GM12801 (cell line): ENCODE measurements at regions not wholly inside any gene's neighbourhood (a gene's known extent, or its start where the extent isn't known, plus 50 kb on each side); places are given as distances from the start of the nearest gene placed in this dataset.

Source experiments
- TF ChIP-seq, protein P1 (sequence below): IDR thresholded peaks from one replicate; pipeline ENCODE4 v1.5.1; 2011; ENCODE audit warnings: control low read depth; ENCODE audit not compliant: insufficient read length; ENCODE audit errors: extremely low read depth

DNA sequence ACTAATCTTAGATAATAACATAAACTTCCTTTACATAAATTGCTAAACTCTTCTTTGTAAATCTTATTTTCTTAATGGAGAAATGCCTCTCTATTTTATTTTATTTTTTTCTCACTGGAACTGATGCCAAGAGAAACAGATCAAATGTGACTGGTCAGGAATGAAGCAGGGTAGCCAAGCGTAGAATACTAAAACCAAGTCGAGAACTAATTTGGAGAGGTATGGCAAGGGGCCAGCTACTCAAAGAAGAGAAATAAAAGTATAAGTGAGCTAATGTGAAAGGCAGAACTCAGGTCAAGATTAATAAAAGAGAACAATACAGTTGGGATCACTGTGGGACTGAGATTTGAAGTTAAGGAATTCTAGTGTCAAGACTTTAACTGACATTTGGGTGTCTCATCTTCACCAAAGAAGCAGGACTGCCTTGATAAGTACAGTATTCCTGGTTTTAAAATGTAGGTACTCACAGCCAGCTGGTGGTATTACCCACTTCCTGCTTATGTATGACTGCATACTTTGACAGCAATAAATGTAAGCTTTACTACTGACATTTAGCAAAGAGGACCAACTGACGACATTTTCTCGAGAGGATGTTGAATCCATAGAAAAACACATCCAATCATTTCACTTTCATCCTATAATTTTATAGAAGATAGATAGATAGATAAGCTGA is 1192.2 kb downstream of the EFNB2 start:
- TF ChIP-seq, protein P1, sequence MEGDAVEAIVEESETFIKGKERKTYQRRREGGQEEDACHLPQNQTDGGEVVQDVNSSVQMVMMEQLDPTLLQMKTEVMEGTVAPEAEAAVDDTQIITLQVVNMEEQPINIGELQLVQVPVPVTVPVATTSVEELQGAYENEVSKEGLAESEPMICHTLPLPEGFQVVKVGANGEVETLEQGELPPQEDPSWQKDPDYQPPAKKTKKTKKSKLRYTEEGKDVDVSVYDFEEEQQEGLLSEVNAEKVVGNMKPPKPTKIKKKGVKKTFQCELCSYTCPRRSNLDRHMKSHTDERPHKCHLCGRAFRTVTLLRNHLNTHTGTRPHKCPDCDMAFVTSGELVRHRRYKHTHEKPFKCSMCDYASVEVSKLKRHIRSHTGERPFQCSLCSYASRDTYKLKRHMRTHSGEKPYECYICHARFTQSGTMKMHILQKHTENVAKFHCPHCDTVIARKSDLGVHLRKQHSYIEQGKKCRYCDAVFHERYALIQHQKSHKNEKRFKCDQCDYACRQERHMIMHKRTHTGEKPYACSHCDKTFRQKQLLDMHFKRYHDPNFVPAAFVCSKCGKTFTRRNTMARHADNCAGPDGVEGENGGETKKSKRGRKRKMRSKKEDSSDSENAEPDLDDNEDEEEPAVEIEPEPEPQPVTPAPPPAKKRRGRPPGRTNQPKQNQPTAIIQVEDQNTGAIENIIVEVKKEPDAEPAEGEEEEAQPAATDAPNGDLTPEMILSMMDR = no peak

GRCh38 chr13:105342281-105342820 is 1193.1 kb downstream of the EFNB2 start:
- TF ChIP-seq, protein P1 = no peak

DNA sequence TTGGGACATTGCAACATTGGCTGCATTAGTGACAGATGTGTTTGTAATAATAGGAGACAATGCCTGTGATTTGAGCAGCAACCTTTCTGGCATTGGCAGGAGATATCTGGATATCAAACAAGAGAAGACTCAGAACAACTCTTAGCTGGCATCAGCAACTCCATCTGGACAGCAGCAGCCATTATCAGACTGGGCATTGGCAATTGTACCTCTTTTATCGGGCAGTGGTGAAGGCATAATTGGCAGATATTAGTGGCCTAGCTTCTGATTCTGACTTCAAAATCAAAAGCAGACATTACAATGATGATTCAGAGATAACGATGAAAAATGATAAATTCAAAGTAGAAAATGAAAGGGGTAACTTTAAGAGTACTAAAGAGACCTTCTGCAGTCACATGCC is 1193.7 kb downstream of the EFNB2 start:
- TF ChIP-seq, protein P1 = no peak

DNA sequence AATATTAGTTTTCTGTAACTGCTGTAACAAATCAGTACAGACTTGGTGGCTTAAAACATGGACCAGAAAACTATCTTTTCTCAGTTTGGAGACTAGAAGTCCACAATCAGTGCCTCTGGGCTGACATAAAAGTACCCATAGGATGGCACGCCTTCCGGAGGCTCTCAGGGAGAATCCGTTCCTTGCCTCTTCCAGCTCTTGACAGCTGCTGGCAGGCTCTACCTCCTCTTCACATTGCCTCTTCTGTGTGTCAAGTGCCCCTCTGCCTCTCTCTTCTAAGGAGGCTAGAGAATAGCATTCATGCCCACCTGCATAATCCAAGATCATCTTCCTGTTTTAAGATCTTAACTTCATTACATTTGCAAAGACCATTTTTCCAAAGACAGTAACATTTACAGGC is 1194.2 kb downstream of the EFNB2 start:
- TF ChIP-seq, protein P1 = no peak

- TF ChIP-seq, protein P1 = no peak
Observed at GRCh38 chr13:105340061-105340606, 1195.3 kb downstream of the EFNB2 start.

- TF ChIP-seq, protein P1 = no peak
Observed at GRCh38 chr13:105338773-105339172, 1196.7 kb downstream of the EFNB2 start.

GRCh38 chr13:105338006-105338405 is 1197.5 kb downstream of the EFNB2 start:
- TF ChIP-seq, protein P1 = no peak
